Smooth muscle cell (in vitro differentiated cells): ENCODE measurements at regions not wholly inside any gene's neighbourhood (a gene's known extent, or its start where the extent isn't known, plus 50 kb on each side); places are given as distances from the start of the nearest gene placed in this dataset.
A peak's percentile ranks its signal among the peaks of the same experiment; 100 is the strongest.

Experiments used
- DNase-seq: peaks from one replicate; lab custom pipeline; 2025; ENCODE audit not compliant: unreplicated experiment; lab: John Stamatoyannopoulos, UW
- H2AFZ ChIP-seq: fragments of 200-600 bp; sonication (generic); 2 replicates; pipeline ENCODE4 v1.6.0; 2016; ENCODE audit warnings: antibody characterized with exemption, low read depth, mild to moderate bottlenecking
- H3F3A ChIP-seq: fragments of 200-600 bp; sonication (generic); 2 replicates; pipeline ENCODE4 v1.6.0; 2017; ENCODE audit warnings: antibody characterized with exemption, low read depth
- H3K27ac ChIP-seq: fragments of 200-600 bp; sonication (generic); 2 replicates; pipeline ENCODE4 v1.5.1; 2016; ENCODE audit warnings: low read depth, mild to moderate bottlenecking
- H3K27me3 ChIP-seq: fragments of 200-600 bp; sonication (generic); 2 replicates; pipeline ENCODE4 v1.6.1; 2016; ENCODE audit warnings: low read depth, mild to moderate bottlenecking
- H3K36me3 ChIP-seq: fragments of 200-600 bp; sonication (generic); 2 replicates; pipeline ENCODE4 v1.5.1; 2016; ENCODE audit warnings: low read depth
- H3K4me1 ChIP-seq: fragments of 200-600 bp; sonication (generic); 2 replicates; pipeline ENCODE4 v1.5.1; 2016; ENCODE audit warnings: low read depth
- H3K4me2 ChIP-seq: fragments of 200-600 bp; sonication (generic); 2 replicates; pipeline ENCODE4 v1.6.0; 2016; ENCODE audit warnings: mild to moderate bottlenecking
- H3K4me3 ChIP-seq: fragments of 200-600 bp; sonication (generic); 2 replicates; pipeline ENCODE4 v1.5.1; 2016; ENCODE audit warnings: mild to moderate bottlenecking
- H3K79me2 ChIP-seq: fragments of 200-600 bp; sonication (generic); 2 replicates; pipeline ENCODE4 v1.6.0; 2016; ENCODE audit warnings: low read depth, mild to moderate bottlenecking
- H3K9ac ChIP-seq: fragments of 200-600 bp; sonication (generic); 2 replicates; pipeline ENCODE4 v1.6.0; 2016; ENCODE audit warnings: low read depth
- H3K9me3 ChIP-seq: fragments of 200-600 bp; sonication (generic); replicated peaks from 2 replicates; pipeline ENCODE4 v1.5.1; 2016; ENCODE audit warnings: low read depth
- H4K20me1 ChIP-seq: fragments of 200-600 bp; sonication (generic); 2 replicates; pipeline ENCODE4 v1.6.0; 2016; ENCODE audit warnings: low read depth
- WGBS: methylation state at CpG from one replicate; pipeline ENCODE4 v1.1.7; 2016; ENCODE audit warnings: low lambda C conversion rate; 5-methylcytosine and 5-hydroxymethylcytosine counted together
- TF ChIP-seq, protein P1 (sequence below): fragments of 200-600 bp; sonication (generic); IDR thresholded peaks from 2 replicates; pipeline ENCODE4 v1.5.1; 2017; ENCODE audit warnings: borderline replicate concordance, mild to moderate bottlenecking, antibody characterized with exemption; ENCODE audit not compliant: insufficient read depth, poor library complexity, severe bottlenecking

- Histone ChIP-seq H2AFZ (no peak overlapping the region), H3K4me1 (no peaks in the 10 kb centered on the region), H3K27me3 (no peaks in the 10 kb centered on the region), H3K9ac (no peak overlapping the region), H3F3A (no peaks in the 10 kb centered on the region), H3K27ac (no peak overlapping the region), H3K4me2 (no peak overlapping the region), H3K79me2 (no peaks in the 10 kb centered on the region), H3K9me3 (no peaks in the 10 kb centered on the region), H3K36me3 (no peaks in the 10 kb centered on the region), H3K4me3 (no peak overlapping the region), H4K20me1 (no peaks in the 10 kb centered on the region)
- TF ChIP-seq, protein P1, sequence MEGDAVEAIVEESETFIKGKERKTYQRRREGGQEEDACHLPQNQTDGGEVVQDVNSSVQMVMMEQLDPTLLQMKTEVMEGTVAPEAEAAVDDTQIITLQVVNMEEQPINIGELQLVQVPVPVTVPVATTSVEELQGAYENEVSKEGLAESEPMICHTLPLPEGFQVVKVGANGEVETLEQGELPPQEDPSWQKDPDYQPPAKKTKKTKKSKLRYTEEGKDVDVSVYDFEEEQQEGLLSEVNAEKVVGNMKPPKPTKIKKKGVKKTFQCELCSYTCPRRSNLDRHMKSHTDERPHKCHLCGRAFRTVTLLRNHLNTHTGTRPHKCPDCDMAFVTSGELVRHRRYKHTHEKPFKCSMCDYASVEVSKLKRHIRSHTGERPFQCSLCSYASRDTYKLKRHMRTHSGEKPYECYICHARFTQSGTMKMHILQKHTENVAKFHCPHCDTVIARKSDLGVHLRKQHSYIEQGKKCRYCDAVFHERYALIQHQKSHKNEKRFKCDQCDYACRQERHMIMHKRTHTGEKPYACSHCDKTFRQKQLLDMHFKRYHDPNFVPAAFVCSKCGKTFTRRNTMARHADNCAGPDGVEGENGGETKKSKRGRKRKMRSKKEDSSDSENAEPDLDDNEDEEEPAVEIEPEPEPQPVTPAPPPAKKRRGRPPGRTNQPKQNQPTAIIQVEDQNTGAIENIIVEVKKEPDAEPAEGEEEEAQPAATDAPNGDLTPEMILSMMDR = no peak
- DNase-seq = no peak
- 84% methylated on average over 5 of the region's 5 CpGs for WGBS
Measured at GRCh38 chr18:67426486-67426885, 90.0 kb downstream of the DSEL start.

- Histone ChIP-seq H2AFZ (no peak overlapping the region), H3K27me3 (no peaks in the 10 kb centered on the region), H3K36me3 (no peaks in the 10 kb centered on the region), H3K4me2 (no peak overlapping the region), H3K27ac (peak overlapping the region; percentile 57), H3K9ac (peak overlapping the region; percentile 24), H3K9me3 (no peaks in the 10 kb centered on the region), H3K4me1 (no peaks in the 10 kb centered on the region), H4K20me1 (no peaks in the 10 kb centered on the region), H3K4me3 (no peak overlapping the region), H3K79me2 (no peaks in the 10 kb centered on the region), H3F3A (no peaks in the 10 kb centered on the region)
- TF ChIP-seq, protein P1 = no peak
- no peak for DNase-seq
Measured at GRCh38 chr18:67425672-67426071, 90.8 kb downstream of the DSEL start.

DNA sequence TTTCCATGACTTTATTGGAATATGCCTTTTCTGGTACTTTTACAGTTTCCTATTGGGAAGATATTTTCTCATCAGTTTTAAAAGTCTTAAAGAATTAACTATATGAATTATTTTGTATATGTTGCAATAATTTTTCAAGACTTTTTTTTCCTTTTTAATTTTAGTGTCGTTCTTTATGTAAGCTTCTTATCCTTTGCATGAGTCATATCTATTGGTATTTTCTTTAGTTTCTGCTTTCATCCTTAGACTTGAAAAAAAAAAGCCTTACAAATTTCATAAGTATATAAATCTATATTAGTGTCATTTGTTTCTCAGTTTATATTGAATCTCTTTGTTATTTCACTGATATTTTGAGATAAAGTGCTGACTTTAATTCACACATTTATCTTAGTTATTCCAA, 94.9 kb downstream of the DSEL start:
- no peak overlapping the region for H3K27ac ChIP-seq
- H4K20me1 ChIP-seq = no peaks in the 10 kb centered on the region
- no peak overlapping the region for H3K4me3 ChIP-seq
- 27% methylated on average over 1 of the region's 1 CpG for WGBS
- H3K79me2 ChIP-seq = no peaks in the 10 kb centered on the region
- TF ChIP-seq, protein P1 = no peak
- H3K4me2 ChIP-seq = peak overlapping the region; percentile 69
- no peak overlapping the region for H3K9ac ChIP-seq
- H3K27me3 ChIP-seq = no peaks in the 10 kb centered on the region
- H3K4me1 ChIP-seq = no peaks in the 10 kb centered on the region
- no peaks in the 10 kb centered on the region for H3F3A ChIP-seq
- no peak for DNase-seq
- no peak overlapping the region for H2AFZ ChIP-seq
- H3K36me3 ChIP-seq = no peaks in the 10 kb centered on the region
- H3K9me3 ChIP-seq = no peaks in the 10 kb centered on the region

- no peak for DNase-seq
- TF ChIP-seq, protein P1 = no peak
- Histone ChIP-seq H3K4me1 (no peaks in the 10 kb centered on the region), H3K4me2 (no peak overlapping the region), H3K36me3 (no peaks in the 10 kb centered on the region), H2AFZ (peak overlapping the region; percentile 56), H3K79me2 (no peaks in the 10 kb centered on the region), H4K20me1 (no peaks in the 10 kb centered on the region), H3K9me3 (no peaks in the 10 kb centered on the region), H3K27ac (no peak overlapping the region), H3K4me3 (no peak overlapping the region), H3K9ac (no peak overlapping the region), H3K27me3 (no peaks in the 10 kb centered on the region), H3F3A (no peaks in the 10 kb centered on the region)
- 89% methylated on average over 6 of the region's 6 CpGs for WGBS
Measured at GRCh38 chr18:67417864-67418523, 98.5 kb downstream of the DSEL start.
